Keratinocyte (primary cell): ENCODE measurements at regions not wholly inside any gene's neighbourhood (a gene's known extent, or its start where the extent isn't known, plus 50 kb on each side); places are given as distances from the start of the nearest gene placed in this dataset.

ENCODE experiments used
- DNase-seq: peaks from one replicate; pipeline ENCODE4 v3.0.0-alpha.2; 2011; ENCODE audit warnings: low read depth, missing footprints, low spot score
- FAIRE-seq: peaks from 2 replicates; lab custom pipeline; 2011; peaks lifted over from hg19 to GRCh38; lab: Jason Lieb, UNC
- H2AFZ ChIP-seq: 2 replicates; pipeline ENCODE4 v1.6.0; 2012; ENCODE audit warnings: low read length, control low read depth, inconsistent platforms; ENCODE audit not compliant: control insufficient read depth
- H3K27ac ChIP-seq: 2 replicates; pipeline ENCODE4 v1.5.1; 2011; ENCODE audit warnings: low read length; ENCODE audit not compliant: control insufficient read depth, insufficient read depth
- H3K27me3 ChIP-seq: 3 replicates; pipeline ENCODE4 v1.6.0; 2011; ENCODE audit warnings: low read length; ENCODE audit not compliant: control insufficient read depth, insufficient read depth; ENCODE audit errors: extremely low read depth
- H3K36me3 ChIP-seq, 2 experiments: 2 replicates in 1 of 2; 3 replicates in 1 of 2; pipeline ENCODE4 v1.5.1; 2011; ENCODE audit warnings: low read length in 2 of 2, mild to moderate bottlenecking in 1 of 2; ENCODE audit not compliant: control insufficient read depth in 2 of 2, insufficient read depth in 2 of 2; ENCODE audit errors: extremely low read depth in 1 of 2
- H3K4me1 ChIP-seq: 3 replicates; pipeline ENCODE4 v1.5.1; 2011; ENCODE audit warnings: low read length; ENCODE audit not compliant: control insufficient read depth, insufficient read depth; ENCODE audit errors: extremely low read depth
- H3K4me2 ChIP-seq: 3 replicates; pipeline ENCODE4 v1.6.0; 2011; ENCODE audit warnings: low read depth, low read length; ENCODE audit not compliant: control insufficient read depth, insufficient read depth; ENCODE audit errors: extremely low read depth
- H3K4me3 ChIP-seq, 3 experiments: fragments of 200-600 bp in 1 of 3; sonication (generic) in 1 of 3; 2 replicates in 2 of 3; 3 replicates in 1 of 3; pipeline ENCODE4 v1.5.1; 2011 to 2016; ENCODE audit warnings: low read length in 3 of 3, mild to moderate bottlenecking in 3 of 3, control low read depth in 2 of 3, inconsistent platforms in 1 of 3, low read depth in 1 of 3, mixed read lengths in 1 of 3, mixed run types in 1 of 3, moderate library complexity in 1 of 3; ENCODE audit not compliant: control insufficient read depth in 2 of 3, insufficient read depth in 2 of 3; ENCODE audit errors: extremely low read depth in 1 of 3
- H3K79me2 ChIP-seq: 2 replicates; pipeline ENCODE4 v1.6.0; 2012; ENCODE audit warnings: low read length; ENCODE audit not compliant: control insufficient read depth, insufficient read depth
- H3K9ac ChIP-seq: 3 replicates; pipeline ENCODE4 v1.6.0; 2011; ENCODE audit warnings: low read length; ENCODE audit not compliant: control insufficient read depth, insufficient read depth; ENCODE audit errors: extremely low read depth
- H3K9me1 ChIP-seq: 3 replicates; pipeline ENCODE4 v1.6.0; 2011; ENCODE audit warnings: low read length; ENCODE audit not compliant: control insufficient read depth, insufficient read depth; ENCODE audit errors: extremely low read depth
- H3K9me3 ChIP-seq: 2 replicates; pipeline ENCODE4 v1.5.1; 2012; ENCODE audit warnings: low read depth, low read length; ENCODE audit not compliant: control insufficient read depth
- H4K20me1 ChIP-seq: 3 replicates; pipeline ENCODE4 v1.6.0; 2011; ENCODE audit warnings: low read length; ENCODE audit not compliant: control insufficient read depth, insufficient read depth; ENCODE audit errors: extremely low read depth
- EZH2 ChIP-seq: IDR thresholded peaks from one replicate; pipeline ENCODE4 v1.6.1; 2012; ENCODE audit warnings: inconsistent platforms, mild to moderate bottlenecking, low read length, moderate library complexity
- dilution Hi-C: fragments of 300-500 bp; cut with MboI; formaldehyde crosslinking; loops from one replicate; pipeline ENCODE4 v1.7.0; 2020; ENCODE audit warnings: low sequenced_read_pairs; ENCODE audit not compliant: extremely low pct_ligation_motif_present
- TF ChIP-seq, protein P1 (sequence below), 3 experiments: IDR thresholded peaks in 1 of 3; conservative IDR thresholded peaks in 1 of 3; optimal IDR thresholded peaks in 1 of 3; 2 replicates in 2 of 3; 3 replicates in 1 of 3; pipeline versions ENCODE3 to v1.5.1; 2011; ENCODE audit warnings: low read length in 3 of 3, mild to moderate bottlenecking in 3 of 3, moderate library complexity in 2 of 3, control low read depth in 1 of 3, inconsistent platforms in 1 of 3; ENCODE audit not compliant: insufficient read depth in 2 of 3; ENCODE audit errors: extremely low read depth in 1 of 3

DNA sequence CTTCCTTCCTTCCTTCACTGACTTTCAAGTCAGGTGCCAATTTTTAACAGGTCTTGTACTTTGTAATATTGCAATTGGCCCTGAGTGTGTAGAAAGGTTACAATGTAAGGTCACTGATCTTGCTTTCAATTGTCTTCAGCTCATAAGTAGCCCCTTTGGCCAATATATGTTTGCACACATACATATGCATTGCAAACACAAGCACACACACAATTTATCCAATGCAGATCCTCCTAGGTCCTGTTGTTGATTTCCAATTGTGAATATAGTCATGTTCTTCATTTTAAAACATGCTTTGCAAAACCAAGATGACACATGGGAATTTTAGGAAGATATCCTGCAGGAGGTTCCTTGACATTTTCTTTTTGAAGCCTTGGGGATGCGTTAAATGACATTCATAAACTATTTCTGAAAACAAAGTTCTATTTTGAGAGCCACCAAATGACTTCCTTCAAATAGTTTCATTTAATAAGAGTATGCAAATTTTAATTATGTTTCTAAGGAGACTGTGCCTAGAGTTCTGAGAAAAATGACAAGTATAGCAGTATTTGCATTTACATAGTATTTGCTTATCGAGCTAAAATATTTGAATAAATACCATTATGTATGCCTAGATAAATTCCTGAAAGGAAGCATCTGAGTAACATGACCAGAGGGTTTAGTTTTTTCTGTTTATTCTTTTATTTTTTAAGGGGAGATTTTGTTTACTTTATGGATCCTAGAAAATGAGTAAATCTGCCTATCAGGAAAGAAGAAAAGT lies 117.1 kb upstream of the TMEFF2 start:
- no peaks in the 10 kb centered on the region for H4K20me1 ChIP-seq
- H3K9me1 ChIP-seq: no peaks in the 10 kb centered on the region
- H3K27ac ChIP-seq: no peak overlapping the region
- no peak for DNase-seq
- no peaks in the 10 kb centered on the region for H3K4me1 ChIP-seq
- no peaks in the 10 kb centered on the region for H3K27me3 ChIP-seq
- no peaks in the 10 kb centered on the region for H3K36me3 ChIP-seq
- no peak overlapping the region for H3K4me2 ChIP-seq
- TF ChIP-seq EZH2: no peak
- TF ChIP-seq, protein P1, sequence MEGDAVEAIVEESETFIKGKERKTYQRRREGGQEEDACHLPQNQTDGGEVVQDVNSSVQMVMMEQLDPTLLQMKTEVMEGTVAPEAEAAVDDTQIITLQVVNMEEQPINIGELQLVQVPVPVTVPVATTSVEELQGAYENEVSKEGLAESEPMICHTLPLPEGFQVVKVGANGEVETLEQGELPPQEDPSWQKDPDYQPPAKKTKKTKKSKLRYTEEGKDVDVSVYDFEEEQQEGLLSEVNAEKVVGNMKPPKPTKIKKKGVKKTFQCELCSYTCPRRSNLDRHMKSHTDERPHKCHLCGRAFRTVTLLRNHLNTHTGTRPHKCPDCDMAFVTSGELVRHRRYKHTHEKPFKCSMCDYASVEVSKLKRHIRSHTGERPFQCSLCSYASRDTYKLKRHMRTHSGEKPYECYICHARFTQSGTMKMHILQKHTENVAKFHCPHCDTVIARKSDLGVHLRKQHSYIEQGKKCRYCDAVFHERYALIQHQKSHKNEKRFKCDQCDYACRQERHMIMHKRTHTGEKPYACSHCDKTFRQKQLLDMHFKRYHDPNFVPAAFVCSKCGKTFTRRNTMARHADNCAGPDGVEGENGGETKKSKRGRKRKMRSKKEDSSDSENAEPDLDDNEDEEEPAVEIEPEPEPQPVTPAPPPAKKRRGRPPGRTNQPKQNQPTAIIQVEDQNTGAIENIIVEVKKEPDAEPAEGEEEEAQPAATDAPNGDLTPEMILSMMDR (optimal IDR thresholded peaks at IDR 0.05 in 1 of 3, IDR thresholded peaks at IDR 0.05 in 1 of 3, conservative IDR thresholded peaks at IDR 0.05 in 1 of 3; ENCODE audit: extremely low read depth in 1 of 3, insufficient read depth in 2 of 3, low read length in 3 of 3): no peak
- H3K9ac ChIP-seq: no peak overlapping the region
- H3K79me2 ChIP-seq: no peaks in the 10 kb centered on the region
- H3K4me3 ChIP-seq: no peak overlapping the region
- no peak overlapping the region for H2AFZ ChIP-seq
- dilution Hi-C loops: no loop called here
- no peak for FAIRE-seq
- H3K9me3 ChIP-seq: no peaks in the 10 kb centered on the region

DNA sequence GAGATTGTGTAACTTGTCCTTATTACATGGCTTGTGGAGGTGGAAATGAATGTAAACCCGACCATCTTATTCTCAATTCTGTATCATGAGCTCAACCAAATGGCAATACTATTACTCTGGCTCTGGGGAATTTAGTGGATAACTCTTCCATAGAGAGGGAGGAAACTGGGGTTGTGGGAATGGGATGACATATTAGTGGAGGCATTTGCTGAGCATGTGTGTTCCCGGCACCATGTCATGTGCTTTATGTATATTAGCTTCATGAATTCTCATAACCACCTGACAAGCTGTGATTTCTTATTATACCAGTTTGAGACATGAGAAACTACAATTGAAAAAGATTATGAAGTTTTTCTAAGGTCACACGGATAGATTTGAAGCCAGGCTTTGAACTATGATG lies 112.8 kb upstream of the TMEFF2 start:
- Histone ChIP-seq H2AFZ (no peak overlapping the region), H3K9me1 (no peaks in the 10 kb centered on the region), H3K79me2 (no peaks in the 10 kb centered on the region), H3K27me3 (no peaks in the 10 kb centered on the region), H3K27ac (no peak overlapping the region), H3K4me3 (no peak overlapping the region), H3K36me3 (no peaks in the 10 kb centered on the region), H3K9ac (no peak overlapping the region), H3K4me1 (no peaks in the 10 kb centered on the region), H3K4me2 (no peak overlapping the region), H4K20me1 (no peaks in the 10 kb centered on the region), H3K9me3 (no peaks in the 10 kb centered on the region)
- DNase-seq: no peak
- dilution Hi-C loops: no loop called here
- no peak for FAIRE-seq
- TF ChIP-seq, protein P1 (optimal IDR thresholded peaks at IDR 0.05 in 1 of 3, IDR thresholded peaks at IDR 0.05 in 1 of 3, conservative IDR thresholded peaks at IDR 0.05 in 1 of 3; ENCODE audit: extremely low read depth in 1 of 3, insufficient read depth in 2 of 3, low read length in 3 of 3): no peak
- no peak for TF ChIP-seq EZH2
